HEK293T (cell line): ENCODE measurements at regions not wholly inside any gene's neighbourhood (a gene's known extent, or its start where the extent isn't known, plus 50 kb on each side); places are given as distances from the start of the nearest gene placed in this dataset.

Source experiments
- CTCF ChIA-PET: fragments of 350-600 bp; formaldehyde crosslinking; extraction: SDS; loops from one replicate; lab custom pipeline; 2021; ENCODE audit warnings: antibody characterized with exemption, inconsistent platforms; lab: Yijun Ruan, JAX
- POLR2A ChIA-PET: fragments of 350-600 bp; formaldehyde crosslinking; extraction: SDS; loops from one replicate; lab custom pipeline; 2020; ENCODE audit warnings: antibody characterized with exemption, inconsistent platforms; lab: Yijun Ruan, JAX
- DNase-seq: peaks from one replicate; pipeline ENCODE4 v3.0.0; 2012; ENCODE audit warnings: mixed read lengths; ENCODE audit errors: extremely low spot score
- ARNT ChIP-seq: fragments of 450-650 bp; IDR thresholded peaks from 2 replicates; pipeline ENCODE4 v1.6.1; 2017; ENCODE audit warnings: mild to moderate bottlenecking
- BHLHE40 ChIP-seq: fragments of 450-650 bp; IDR thresholded peaks from 2 replicates; pipeline ENCODE4 v1.6.1; 2016; ENCODE audit warnings: mild to moderate bottlenecking, moderate library complexity, borderline replicate concordance
- CTBP1 ChIP-seq: fragments of 450-650 bp; IDR thresholded peaks from 2 replicates; pipeline ENCODE4 v1.6.1; 2016; ENCODE audit warnings: borderline replicate concordance
- ELF4 ChIP-seq: fragments of 450-650 bp; IDR thresholded peaks from 2 replicates; pipeline ENCODE4 v1.6.1; 2017; ENCODE audit warnings: antibody characterized with exemption
- FOXA1 ChIP-seq: fragments of 450-650 bp; IDR thresholded peaks from 2 replicates; pipeline ENCODE4 v1.6.1; 2016; ENCODE audit warnings: mild to moderate bottlenecking
- FOXK2 ChIP-seq: fragments of 450-650 bp; IDR thresholded peaks from 2 replicates; pipeline ENCODE4 v1.6.1; 2016; ENCODE audit warnings: mild to moderate bottlenecking
- FOXM1 ChIP-seq: fragments of 450-650 bp; IDR thresholded peaks from 2 replicates; pipeline ENCODE4 v1.6.1; 2017; ENCODE audit warnings: mild to moderate bottlenecking, borderline replicate concordance
- HDGF ChIP-seq: fragments of 450-650 bp; IDR thresholded peaks from 2 replicates; pipeline ENCODE4 v1.6.1; 2017; ENCODE audit warnings: antibody characterized with exemption, borderline replicate concordance
- L3MBTL2 ChIP-seq: fragments of 450-650 bp; conservative IDR thresholded peaks from 2 replicates; pipeline ENCODE4 v1.6.1; 2016; ENCODE audit warnings: mild to moderate bottlenecking
- LEF1 ChIP-seq: fragments of 450-650 bp; IDR thresholded peaks from 2 replicates; pipeline ENCODE4 v1.6.1; 2017; ENCODE audit warnings: mild to moderate bottlenecking, borderline replicate concordance
- NFRKB ChIP-seq: fragments of 450-650 bp; IDR thresholded peaks from 2 replicates; pipeline ENCODE4 v1.6.1; 2016; ENCODE audit warnings: mild to moderate bottlenecking, moderate library complexity
- PKNOX1 ChIP-seq: fragments of 450-650 bp; IDR thresholded peaks from 2 replicates; pipeline ENCODE4 v1.6.1; 2016
- SP1 ChIP-seq: fragments of 450-650 bp; IDR thresholded peaks from 2 replicates; pipeline ENCODE4 v1.6.1; 2017
- SUZ12 ChIP-seq: fragments of 450-650 bp; IDR thresholded peaks from 2 replicates; pipeline ENCODE4 v1.6.1; 2016; ENCODE audit warnings: mild to moderate bottlenecking
- TARDBP ChIP-seq: fragments of 450-650 bp; IDR thresholded peaks from 2 replicates; pipeline ENCODE4 v1.6.1; 2016
- ZNF384 ChIP-seq: fragments of 450-650 bp; IDR thresholded peaks from 2 replicates; pipeline ENCODE4 v1.6.1; 2016

- no peak for DNase-seq
- ChIA-PET POLR2A (no interaction called here), CTCF (interaction anchor here (0.7 kb wide), 1 partner anchor 82 kb away, joined by 3 read pairs; no protein-coding TSS in a partner anchor)
- TF ChIP-seq L3MBTL2 (no peak), BHLHE40 (no peak), ARNT (no peak), FOXK2 (no peak), TARDBP (no peak), SP1 (no peak), NFRKB (no peak), ZNF384 (no peak), PKNOX1 (no peak), HDGF (no peak), LEF1 (no peak)
Observed at GRCh38 chr5:91742550-91742949, 359.4 kb upstream of the ARRDC3 start.

DNA sequence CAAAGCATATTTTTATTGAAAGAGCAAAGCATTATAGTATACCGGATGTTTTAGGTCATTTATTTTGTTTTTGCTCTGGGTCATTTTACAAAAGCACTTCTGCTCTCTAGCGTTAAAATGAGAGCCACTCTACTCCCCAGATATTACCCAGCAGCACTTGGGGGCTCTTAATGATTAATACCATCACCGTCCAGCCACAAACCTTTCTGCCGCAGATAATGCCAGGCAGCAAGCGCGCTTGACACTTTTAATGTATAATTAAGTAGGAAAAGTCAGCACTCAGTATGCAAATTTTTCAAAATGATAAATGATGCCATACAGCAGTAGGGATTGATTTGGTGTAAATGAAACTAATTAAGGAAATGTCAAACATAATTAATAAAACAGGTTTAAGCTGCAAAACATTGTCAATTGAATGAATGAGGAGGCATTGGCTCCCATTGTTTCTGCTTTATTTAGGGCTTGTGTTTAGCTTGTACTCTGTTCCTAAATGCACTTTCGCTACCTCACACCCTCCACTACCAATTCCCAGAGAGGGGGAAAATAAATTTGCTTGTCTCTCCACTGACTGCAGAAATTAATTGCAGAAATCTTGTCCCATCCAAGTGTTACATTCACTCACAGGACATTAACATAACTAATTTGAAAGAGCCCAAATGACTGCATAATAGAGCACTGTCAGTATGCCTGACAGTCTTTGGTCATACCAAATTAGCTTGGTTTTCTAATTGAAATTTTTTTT lies 358.8 kb upstream of the ARRDC3 start:
- POLR2A ChIA-PET: no interaction called here
- no peak for DNase-seq
- TF ChIP-seq LEF1: no peak
- no peak for TF ChIP-seq CTBP1
- TF ChIP-seq FOXM1: no peak
- no peak for TF ChIP-seq HDGF
- no peak for TF ChIP-seq BHLHE40
- CTCF ChIA-PET: interaction anchor here (0.7 kb wide), 1 partner anchor 83 kb away, joined by 3 read pairs; no protein-coding TSS in a partner anchor

DNA sequence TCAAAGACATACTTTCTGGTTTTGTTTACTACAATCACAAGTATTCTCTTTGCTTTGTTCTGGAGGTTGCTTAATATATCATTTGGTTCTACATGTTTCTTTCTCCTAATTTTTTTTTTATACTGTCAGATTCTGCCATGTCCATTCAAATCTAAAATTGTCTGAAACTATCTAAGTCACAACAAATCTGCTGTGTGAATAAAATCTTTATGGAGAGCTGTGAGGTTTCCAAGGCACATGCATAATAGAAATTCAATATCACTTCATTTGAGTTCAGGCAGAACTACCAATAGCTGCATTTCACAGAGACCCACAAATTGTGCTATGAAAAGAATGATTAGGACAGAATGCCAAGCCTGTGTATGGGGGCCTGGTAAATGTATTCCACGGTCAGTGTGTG lies 346.9 kb upstream of the ARRDC3 start:
- no peak for DNase-seq
- no peak for TF ChIP-seq HDGF
- TF ChIP-seq FOXK2: no peak
- no peak for TF ChIP-seq TARDBP
- TF ChIP-seq SUZ12: no peak
- TF ChIP-seq CTBP1: no peak
- no peak for TF ChIP-seq PKNOX1
- no peak for TF ChIP-seq ELF4
- TF ChIP-seq ARNT: no peak
- no peak for TF ChIP-seq SP1
- no peak for TF ChIP-seq FOXA1
- no peak for TF ChIP-seq BHLHE40
- TF ChIP-seq L3MBTL2: no peak
- TF ChIP-seq FOXM1: no peak
- ChIA-PET CTCF (no interaction called here), POLR2A (no interaction called here)

DNA sequence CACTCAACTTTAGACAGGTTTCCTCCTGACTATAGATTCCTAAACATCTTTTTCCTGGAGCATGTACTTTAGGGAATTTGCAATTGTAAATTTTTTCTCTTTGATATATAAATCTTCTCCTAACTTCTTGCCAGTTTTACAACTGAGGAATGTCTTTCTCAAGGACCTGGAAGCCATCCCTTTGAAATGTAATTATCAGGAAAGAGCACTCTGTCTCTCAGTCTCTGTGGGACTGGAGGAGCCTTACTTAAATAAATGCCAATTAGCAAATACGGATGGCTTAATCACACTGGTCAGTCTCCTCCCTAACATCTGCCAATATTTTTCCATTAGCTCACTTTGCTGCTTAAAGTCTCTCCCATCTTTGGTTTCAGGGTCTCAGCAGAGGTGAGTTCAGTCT lies 344.3 kb upstream of the ARRDC3 start:
- ChIA-PET CTCF (no interaction called here), POLR2A (no interaction called here)
- TF ChIP-seq FOXM1 (no peak), ZNF384 (no peak), ELF4 (no peak), FOXA1 (no peak), ARNT (no peak), TARDBP (no peak), LEF1 (no peak), SUZ12 (no peak), SP1 (no peak), L3MBTL2 (no peak), HDGF (no peak), CTBP1 (no peak), FOXK2 (no peak), BHLHE40 (no peak), NFRKB (no peak), PKNOX1 (no peak)

GRCh38 chr5:91722736-91723467 lies 339.8 kb upstream of the ARRDC3 start:
- TF ChIP-seq SP1 (no peak), LEF1 (no peak), L3MBTL2 (no peak), FOXM1 (no peak), ARNT (no peak), HDGF (no peak), SUZ12 (no peak), PKNOX1 (no peak)
- CTCF ChIA-PET: no interaction called here
- DNase-seq: no peak
- POLR2A ChIA-PET: no interaction called here

More for the DNA sequence above, 344.3 kb upstream of the ARRDC3 start:
- no peak for DNase-seq
